Left forelimb (tissue), 1 donor: ENCODE measurements at regions not wholly inside any gene's neighbourhood (a gene's known extent, or its start where the extent isn't known, plus 50 kb on each side); places are given as distances from the start of the nearest gene placed in this dataset.

Source experiments
- DNase-seq: peaks from one replicate; pipeline ENCODE4 v3.0.0-alpha.2; 2018; ENCODE audit warnings: low spot score

DNA sequence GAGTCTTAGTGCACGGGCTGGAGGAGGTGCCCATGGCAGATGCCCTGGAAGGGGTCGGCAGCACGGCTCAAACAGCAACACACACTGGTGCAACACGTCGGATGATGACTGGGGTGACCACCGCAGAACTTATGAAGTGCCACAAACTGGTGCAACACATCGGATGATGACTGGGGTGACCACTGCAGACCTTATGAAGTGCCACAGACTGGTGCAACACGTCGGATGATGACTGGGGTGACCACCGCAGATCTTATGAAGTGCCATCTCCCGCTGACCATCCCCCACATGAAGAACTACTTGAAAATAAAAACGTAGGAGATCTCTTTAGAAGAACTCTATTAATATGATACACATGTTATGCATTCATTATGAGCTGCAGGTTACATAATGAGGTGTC is 218.3 kb downstream of the TBXT start:
- DNase-seq: no peak

DNA sequence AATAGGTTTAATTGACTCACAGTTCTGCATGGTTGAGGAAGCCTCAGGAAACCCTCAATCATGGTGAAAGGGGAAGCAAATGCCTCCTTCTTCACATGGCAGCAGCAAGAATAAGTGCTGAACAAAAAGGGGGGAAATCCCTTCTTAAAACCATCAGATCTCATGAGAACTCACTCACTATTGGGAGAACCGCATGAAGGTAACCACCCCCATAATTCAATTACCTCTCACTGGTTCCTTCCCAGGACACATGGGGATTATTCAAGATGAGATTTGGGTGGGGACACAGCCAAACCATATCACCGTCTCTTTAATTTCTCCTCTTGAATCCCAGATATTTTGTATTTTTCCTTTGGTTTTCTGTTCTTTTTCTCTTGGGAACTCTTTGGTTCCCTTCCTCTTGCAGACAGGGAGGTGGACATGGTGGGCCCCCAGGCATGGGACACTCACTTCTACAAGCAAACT is 223.6 kb downstream of the TBXT start:
- DNase-seq: no peak

DNA sequence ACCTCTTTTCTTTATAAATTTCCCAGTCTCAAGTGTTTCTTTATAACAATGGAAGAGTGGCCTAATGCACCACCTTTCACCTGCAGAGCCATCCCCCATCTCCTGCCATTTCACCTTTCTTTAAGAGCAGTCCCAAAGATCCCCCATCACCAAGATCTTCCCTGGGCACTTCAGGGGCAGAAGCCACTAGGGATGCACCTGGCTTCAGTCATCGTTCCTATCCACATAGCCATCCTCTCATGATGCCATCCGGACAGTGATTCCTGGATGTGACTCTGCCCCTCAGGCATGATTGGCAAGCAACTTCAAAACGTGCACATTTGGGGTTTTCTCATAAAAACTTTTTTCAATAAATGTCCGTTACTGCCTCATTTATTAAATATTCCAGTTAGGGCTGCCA is 225.9 kb downstream of the TBXT start:
- no peak for DNase-seq

DNA sequence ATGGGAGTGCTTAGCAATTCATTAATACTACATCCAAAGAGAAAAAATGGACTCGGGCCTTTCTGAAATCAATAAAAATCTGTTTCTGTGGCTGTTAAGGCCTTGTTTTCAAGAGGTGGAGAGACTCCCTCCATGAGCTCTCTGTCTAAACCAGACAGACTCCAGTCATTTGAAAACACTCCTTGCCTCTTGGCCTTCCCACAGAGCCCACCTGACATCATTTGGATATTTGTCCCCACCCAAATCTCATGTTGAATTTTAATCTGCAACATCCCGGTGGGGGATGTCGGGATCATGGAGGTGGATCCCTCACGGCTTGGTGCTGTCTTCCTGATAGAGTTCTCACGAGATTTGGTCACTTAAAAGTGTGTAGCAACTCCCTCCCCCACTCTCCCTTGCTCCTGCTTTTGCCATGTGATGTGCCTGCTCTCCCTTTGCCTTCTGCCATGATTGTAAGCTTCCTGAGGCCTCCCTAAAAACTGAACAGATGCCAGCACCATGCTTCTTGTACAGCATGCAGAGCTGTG is 226.3 kb downstream of the TBXT start:
- no peak for DNase-seq

DNA sequence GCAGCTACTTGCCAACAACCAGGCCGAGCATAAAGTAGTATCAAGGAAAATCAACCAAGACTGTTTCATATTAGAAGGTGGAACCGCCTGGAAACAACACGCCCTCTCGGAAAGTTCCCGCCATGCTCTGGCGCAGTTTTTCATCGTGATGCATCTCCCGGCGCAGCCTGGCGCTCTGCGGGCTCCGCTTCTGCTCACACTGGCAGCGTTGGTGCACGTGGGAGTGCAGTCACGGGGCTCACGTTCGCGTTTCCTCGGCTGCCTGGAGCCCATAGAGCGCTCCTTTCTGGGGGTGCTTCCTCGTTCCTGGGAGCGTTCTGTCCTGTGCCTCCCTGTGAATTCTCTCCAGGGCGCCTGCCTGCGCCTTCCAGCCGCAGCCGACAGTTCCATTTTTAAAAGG is 227.3 kb downstream of the TBXT start:
- DNase-seq: no peak

DNA sequence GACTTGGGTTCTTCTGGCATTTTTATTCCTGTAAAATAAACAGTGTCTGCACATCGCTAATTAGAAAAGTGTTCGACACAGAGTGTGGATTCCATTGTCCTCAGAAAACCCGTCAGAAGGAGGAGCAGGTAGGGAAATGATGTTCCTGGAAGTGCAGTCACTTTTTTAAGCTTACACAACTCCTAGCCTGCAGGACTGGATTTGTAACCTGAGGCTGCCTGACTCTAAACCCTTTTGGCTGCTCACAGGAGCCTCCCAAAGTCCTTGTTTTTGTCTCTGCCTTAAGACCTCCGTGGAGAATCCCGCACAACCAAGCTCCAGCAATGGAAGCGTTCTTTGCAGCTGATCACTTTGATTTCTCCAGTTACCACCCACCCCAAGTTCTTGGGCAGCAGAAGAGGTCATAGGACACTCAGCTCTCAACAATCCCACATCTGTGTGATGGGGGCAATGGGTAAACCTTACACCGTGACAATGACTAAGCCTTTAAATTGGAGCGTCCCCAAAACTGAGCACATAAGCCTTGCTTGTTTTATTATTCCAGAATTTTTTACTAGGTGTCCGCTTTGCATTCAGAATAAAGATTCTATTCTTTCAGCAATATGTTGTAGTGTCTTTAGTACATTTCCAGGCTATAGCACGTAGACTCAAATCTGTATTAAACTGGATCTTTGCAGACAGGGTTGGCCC is 227.9 kb downstream of the TBXT start:
- DNase-seq: no peak

DNA sequence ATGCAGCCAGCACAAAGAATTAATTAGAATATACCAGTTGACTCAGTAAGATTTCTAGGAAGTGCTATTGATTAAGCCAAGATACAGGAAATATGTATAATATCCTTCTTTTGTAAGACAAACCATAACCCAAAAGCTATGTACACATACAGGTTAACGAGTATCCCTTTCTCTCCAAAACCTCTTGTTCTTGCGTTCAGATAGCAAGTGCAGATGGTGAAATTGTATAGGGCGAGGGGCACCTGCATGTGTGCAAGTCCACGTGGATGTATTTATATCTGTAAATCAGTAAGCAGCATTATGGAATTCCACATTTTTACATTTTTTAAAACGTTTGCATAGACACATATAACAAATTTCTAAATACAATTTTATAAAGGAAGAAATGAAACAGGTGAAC is 228.6 kb downstream of the TBXT start:
- no peak for DNase-seq

DNA sequence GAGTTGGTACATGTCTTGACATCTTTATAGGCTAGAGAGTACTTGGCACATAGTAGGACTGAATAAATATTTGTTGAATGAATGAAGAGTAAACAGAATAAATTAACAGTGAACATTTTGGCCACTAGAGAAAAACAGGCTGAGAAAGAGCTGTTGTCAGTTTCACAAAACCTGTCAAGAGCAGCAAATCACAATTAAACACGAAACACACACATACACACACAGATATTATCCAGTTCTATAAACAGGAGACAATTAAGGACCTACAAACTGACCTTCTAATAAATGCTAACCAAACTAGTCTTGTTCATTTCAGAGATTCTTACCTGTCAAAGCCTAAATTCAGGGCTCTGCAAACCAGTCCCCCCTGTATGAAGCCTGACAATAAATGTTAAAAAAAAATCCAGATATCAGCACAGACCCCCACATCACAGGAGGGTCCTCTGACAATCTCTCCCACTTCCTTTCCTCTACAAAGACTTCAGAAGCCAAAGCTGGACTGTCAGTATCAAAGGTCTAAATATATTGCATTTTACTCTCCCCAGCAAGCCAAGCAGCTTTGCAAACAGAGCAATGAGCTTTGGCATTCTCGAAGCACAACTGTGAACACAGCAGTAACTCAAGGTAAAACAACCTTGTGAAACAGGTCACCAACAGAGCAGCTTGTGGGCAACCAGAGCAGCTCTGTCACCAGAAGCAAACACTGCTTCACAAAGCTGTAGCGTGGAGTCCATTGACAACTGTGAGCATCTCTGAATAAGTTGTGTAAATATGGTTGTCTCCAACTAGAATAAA is 229.9 kb downstream of the TBXT start:
- DNase-seq: no peak

DNA sequence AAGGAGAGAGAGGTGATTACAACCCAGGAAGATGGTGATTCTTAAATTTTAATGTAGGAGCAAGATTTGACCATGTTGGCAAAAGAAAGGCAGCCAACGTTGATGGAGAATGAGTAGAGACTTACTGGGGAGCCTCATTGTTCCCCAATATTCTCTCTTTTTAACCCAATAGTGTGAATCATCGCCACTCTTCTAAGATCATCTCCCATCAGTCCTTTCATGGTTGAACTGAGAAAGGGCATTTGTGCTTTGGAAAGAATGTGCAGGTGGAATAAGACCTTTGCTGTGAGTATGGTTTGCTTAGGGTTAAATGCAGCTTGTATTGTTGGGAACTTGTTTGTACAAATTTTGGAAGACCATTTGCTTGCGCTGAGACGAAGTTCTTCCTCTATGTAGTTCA is 231.0 kb downstream of the TBXT start:
- no peak for DNase-seq

DNA sequence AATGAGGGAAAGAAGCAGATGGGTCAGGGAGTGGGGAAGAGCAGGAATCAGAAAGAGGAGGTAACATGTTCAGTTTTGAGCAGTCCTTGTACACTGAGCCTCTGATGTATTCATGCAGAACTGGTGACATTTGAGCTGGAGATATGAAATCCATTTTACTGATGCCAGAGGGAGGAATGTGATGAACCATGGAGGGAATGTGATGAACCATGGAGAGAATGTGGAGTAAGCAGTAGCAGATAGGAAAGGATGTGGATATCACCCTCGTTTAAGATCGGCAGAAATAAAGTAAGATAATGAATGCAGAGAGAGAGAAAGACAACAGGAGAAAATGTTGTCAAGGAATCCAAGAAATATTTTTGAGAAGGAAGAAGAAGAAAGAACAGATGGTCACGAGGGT is 231.6 kb downstream of the TBXT start:
- no peak for DNase-seq

DNA sequence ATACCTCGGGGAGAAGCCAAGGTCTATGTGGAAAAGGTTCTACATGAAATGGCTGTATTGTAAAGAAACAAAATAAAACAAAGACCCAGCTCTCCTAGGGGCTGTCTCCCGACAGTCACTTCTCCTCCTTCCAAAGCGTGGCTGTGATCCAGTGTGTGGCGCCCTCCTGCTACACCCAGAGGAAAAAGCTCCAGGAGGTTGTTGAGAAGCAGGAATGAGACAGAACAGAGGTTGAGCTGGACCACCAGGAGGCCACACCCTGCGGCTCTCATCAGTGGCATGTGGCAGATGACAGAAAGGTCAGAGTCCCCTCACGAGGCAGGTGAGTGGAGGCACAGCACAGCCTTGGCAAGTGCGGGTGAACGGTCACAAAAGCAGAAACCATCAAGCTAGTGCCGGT is 236.0 kb downstream of the TBXT start:
- DNase-seq: no peak

DNA sequence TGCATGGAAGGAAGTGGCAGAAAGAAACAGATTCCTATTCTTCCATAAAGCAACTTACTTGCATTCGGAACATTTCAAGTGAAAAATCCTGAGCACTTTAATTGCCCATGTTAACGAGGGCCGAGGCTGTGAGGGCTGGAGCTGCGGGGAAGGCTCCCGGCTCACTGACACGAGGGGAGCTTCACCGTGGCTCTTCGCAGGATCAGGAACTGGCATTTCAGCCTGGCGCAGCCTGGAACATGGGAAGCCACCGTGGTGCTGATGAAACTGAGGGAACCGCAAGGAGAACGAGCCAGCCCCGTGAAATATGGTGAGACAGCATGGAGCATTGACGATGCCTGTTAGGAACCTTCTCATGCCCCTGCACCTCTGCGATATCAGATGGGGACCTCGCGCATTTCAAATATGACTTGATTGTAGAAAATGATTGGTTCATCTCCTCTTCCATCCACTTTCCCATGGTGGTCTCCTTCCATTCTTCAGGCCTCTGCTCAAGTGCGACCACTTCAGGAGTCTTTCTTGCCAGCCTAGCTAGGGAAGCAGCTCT is 236.9 kb downstream of the TBXT start:
- no peak for DNase-seq

DNA sequence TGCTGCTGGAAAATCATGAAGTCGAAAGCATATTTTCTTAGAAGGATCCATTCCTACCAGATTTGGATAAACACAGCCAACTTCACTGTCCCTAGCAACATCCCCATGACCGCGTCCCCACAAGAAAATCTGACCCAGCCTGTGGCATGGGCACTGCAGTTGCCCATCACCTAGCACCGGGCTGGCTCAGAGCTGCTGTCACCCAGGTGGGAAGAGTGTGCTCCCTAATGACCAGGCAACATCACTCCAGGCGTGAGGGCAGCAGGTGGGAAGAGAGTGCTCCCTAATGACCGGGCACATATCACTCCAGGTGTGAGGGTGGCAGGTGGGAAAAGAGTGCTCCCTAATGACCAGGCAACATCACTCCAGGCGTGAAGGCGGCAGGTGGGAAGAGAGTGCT is 238.0 kb downstream of the TBXT start:
- DNase-seq: no peak

DNA sequence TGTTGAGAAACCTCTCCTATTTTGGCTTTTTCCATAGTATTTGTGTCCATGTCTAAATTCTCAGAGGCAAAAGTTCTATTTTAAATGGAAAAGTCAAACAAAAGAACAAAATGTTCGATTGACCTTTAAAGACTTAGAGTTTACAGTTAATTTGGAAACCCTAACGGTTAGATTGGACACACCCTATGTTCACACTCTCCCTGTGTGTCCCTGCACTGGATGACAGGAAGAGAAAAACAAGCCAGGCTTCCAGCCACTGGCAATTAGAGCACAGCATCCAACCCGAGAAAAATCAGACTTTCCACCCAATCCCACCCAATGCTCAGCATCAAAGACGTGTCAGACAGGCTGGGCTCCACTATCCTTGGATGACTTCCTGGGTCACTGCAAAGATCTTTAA is 241.3 kb downstream of the TBXT start:
- DNase-seq: no peak

DNA sequence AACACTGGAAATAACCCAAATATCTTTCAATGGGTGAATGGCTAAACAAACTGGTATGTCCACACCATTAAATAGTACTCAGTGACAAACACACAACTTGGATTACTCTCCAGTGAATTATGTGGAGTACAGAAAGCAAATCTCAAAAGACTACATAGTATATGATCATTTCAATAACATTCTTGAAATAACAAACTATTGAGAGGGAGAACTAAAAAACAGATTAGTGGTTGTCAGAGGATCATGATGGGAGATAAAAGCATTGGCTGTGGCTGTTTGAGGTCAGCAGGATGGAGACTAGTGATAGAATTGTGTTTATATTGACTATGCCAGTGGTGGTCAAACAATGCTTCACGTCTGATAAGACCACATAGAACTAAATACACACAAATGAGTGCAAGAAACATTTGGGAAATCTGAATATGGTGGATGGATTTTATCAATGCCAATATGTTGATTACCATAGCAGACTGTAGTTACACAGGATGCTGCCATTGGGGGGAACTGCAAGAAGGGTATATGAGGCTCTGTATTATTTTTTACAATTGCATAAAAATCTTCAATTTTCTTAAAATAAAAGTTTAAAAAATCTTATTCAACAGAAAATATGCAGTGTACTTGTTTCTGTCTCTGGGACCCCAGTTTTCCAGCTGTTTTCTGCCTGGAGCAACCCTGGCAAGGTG is 242.0 kb downstream of the TBXT start:
- DNase-seq: no peak

DNA sequence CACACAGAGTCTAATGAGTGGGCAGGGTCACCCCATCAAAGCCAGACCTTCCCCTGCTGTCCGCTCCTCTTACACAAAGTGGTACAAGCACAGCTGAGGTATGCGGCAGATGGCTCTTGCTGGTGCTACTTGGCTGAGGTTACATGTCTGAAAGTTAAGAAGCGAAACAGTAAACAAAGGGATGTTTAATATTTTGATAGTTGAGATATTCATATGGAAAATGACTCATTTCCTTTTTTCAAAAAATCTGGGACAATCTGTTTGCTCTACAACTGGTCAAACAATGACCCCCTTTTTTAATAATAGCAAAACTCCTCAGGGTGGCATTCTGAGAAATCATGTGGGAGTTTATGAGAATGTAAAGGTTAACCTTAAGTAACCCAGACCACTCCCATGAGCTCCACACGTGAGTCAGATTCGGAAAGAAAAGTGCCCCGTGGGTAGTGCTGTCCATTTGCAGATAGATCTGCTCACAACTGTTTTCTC is 245.3 kb downstream of the TBXT start:
- no peak for DNase-seq

DNA sequence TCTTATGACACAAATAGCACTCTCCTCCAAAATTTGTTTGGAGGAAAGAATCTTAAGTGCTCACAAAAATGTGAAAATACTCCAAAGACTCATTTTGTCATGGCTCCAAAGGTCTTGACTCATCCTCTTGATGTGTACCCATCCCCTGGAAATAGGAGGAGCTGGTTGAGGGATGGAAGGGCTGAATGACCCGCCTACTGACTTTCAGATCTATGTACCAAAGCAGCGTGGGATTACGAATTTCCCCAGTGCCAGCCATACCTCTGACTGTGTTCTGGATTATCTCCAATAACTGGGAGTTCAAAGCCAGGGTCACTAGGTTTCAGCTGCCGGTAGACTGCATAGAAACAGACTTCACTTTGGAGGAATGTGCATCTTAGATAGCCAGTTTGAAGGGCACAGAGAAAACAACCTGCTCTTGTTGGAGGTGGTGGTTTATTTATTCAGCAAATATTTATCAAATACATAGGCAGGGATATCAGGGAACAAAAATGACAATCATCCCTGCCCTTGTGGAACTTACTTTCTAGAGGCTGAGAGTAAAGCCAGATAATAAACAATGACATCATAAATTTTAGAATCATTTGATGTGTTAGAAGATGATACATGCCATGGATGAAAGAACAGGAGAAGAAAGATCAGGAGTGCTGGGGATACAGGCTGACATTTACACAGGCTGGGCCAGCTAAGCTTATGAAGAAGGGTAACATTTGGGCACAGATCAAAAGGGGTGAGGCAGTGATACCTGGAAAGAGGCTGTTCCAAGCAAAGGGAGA is 246.6 kb downstream of the TBXT start:
- no peak for DNase-seq

DNA sequence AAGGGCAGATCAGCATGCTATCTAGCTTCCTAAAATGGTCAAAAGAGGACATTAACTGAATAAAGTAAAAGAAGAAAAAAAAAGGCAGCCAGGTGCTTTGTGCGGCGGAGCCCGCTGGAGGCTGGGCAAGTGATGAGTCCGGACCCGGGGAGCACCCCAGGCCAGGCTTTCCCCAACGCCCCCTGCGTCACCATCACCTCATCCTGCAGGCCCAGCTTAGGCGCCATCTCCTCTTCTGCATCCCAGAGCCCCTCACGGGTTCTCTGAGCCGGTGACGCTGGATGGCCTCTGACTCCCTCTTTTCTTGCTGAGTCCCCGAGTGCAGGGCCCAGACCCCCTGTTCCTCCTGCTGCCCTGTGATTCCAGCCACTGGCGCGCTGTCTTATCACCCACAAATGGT is 250.1 kb downstream of the TBXT start:
- DNase-seq: no peak

DNA sequence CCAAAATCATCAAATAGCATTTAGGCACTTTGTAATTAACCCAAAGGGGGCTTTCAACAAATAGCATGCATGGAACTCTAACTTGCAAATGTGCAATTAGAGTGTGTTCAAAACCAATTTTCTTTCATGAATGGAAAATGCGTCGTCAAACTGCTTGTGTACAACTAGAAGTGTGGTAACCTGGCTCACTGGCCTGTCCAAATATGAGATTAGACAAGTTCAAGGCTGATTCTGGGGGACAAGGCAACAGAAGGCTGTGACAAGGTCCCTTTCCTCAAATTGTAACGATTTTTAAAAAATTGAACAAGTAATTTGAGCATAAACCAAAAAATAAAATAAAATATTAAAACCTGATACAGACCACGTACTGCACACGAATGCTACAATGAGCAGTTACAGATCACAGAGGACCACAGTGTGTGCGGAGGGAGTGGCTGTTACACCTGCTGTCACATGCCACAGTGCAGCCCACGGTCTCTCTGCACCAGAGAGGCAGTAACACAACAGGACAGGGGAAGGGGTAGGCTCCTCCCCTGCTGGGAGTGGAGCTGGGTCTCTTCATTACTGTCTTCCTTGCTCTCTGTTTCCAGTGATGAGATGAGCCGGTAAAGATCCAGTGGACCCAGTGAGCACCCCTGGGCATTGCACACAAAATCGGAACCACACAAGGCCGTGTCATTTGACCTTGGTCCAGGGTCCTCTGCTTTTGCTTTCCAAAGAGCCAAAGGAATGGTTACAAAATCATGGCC is 252.2 kb upstream of the PDE10A start:
- no peak for DNase-seq

DNA sequence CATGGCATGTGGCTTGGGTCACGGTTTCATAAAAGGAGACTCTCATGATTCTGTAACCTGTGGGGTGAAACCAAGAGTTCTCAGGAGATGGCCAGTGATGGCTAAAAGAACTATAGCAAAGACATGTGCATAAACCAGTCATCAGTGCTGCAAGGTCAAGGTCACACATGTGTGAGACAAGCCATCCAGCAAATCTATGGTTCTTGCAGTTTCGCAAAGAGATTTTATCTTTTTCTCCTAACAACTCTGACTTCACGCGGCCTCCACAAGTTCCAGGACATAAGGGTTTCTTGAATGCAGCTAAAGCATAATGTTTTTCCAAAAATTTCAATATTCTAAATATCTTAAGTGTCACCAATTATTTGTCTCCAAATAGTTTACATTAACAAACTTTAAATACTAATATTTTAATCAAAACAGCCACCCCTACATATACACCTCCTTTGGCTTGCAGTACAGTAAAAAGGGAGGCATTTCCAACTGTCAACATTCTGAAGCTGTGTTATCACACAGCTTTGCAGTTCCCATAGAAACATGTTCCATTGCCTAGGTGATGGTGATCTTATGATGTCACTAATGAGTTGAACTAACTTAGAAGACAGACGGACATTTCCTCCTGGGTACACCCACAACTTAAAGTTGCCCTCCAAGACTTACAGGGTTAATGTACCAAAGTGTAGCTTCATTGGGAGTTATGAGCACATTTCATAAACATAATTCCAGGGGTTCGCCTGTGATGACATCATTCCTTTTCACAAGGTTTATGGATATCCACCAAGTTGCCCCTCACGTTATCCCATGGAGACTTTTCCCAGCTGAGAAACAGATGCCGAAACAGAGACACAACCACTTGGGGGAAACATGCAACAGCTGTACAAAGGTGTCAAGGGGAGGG is 250.9 kb upstream of the PDE10A start:
- DNase-seq: no peak
